Bronchial epithelial cell (primary cell): ENCODE measurements at regions not wholly inside any gene's neighbourhood (a gene's known extent, or its start where the extent isn't known, plus 50 kb on each side); places are given as distances from the start of the nearest gene placed in this dataset.

ENCODE experiments used
- DNase-seq: peaks from one replicate; pipeline ENCODE4 v3.0.0-alpha.2; 2010; ENCODE audit warnings: low read depth
- FAIRE-seq: peaks from 2 replicates; lab custom pipeline; 2011; peaks lifted over from hg19 to GRCh38; lab: Jason Lieb, UNC
- H3K27me3 ChIP-seq: 2 replicates; pipeline ENCODE4 v1.5.1; 2011; ENCODE audit warnings: low read length; ENCODE audit not compliant: control insufficient read depth, insufficient read depth
- H3K36me3 ChIP-seq: 2 replicates; pipeline ENCODE4 v1.5.1; 2011; ENCODE audit warnings: low read length; ENCODE audit not compliant: control insufficient read depth, insufficient read depth
- H3K4me3 ChIP-seq: 2 replicates; pipeline ENCODE4 v1.5.1; 2011; ENCODE audit warnings: mild to moderate bottlenecking, low read depth, low read length, control low read depth
- TF ChIP-seq, protein P1 (sequence below): IDR thresholded peaks from 2 replicates; pipeline ENCODE4 v1.5.1; 2011; ENCODE audit warnings: mild to moderate bottlenecking, moderate library complexity, low read length, control low read depth, inconsistent platforms; ENCODE audit not compliant: insufficient read depth, severe bottlenecking

DNA sequence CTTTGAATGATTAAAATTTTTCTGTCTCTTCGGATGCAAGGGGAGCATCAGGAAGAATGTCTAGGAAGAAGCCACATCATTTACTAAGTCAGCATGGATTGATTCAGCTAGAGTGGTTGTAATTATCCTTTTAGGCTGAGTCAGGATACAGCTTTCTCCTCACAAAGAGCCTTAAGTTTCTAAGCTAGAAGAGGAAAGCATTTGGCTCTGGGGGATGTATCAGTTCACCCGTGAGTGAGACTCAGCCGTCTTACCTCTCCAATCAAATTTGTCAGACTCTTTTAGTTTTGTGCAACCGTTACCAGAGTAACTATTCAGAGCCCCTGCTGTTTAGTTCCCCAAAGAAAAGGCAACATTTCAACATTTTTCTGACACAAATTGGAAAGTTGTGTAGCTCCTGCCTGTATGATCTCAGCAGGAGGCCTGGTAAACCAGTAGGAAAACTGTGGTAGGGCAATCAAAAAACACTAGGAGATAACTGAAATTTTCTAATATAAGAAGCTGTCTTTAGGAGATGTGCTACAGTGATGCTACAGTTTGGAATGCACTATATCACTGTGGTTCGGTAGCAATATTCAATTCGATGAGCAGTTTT lies 432.4 kb upstream of the LUZP2 start:
- FAIRE-seq (no peak), DNase-seq (no peak)
- Histone ChIP-seq H3K4me3 (no peak overlapping the region), H3K36me3 (no peaks in the 10 kb centered on the region), H3K27me3 (no peaks in the 10 kb centered on the region)
- TF ChIP-seq, protein P1, sequence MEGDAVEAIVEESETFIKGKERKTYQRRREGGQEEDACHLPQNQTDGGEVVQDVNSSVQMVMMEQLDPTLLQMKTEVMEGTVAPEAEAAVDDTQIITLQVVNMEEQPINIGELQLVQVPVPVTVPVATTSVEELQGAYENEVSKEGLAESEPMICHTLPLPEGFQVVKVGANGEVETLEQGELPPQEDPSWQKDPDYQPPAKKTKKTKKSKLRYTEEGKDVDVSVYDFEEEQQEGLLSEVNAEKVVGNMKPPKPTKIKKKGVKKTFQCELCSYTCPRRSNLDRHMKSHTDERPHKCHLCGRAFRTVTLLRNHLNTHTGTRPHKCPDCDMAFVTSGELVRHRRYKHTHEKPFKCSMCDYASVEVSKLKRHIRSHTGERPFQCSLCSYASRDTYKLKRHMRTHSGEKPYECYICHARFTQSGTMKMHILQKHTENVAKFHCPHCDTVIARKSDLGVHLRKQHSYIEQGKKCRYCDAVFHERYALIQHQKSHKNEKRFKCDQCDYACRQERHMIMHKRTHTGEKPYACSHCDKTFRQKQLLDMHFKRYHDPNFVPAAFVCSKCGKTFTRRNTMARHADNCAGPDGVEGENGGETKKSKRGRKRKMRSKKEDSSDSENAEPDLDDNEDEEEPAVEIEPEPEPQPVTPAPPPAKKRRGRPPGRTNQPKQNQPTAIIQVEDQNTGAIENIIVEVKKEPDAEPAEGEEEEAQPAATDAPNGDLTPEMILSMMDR: no peak

DNA sequence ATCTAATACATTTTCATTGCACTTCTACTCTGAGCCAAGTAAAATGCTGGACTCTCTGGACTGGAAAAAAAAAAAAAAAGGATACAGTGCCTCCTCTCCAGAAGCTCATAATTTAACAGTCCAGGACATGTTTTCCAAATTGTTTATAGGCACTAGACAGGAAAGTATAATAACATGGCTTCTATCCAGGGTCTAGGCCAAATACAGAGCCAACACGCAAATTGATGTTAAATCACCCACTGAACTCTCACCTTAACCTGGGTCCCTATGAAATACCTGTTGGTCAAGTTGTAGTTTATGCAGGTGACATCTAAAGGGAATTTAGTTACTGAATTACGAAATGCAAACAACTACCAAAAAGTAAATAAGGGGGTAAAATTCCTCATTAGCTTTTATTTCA lies 428.7 kb upstream of the LUZP2 start:
- no peaks in the 10 kb centered on the region for H3K27me3 ChIP-seq
- no peak for DNase-seq
- TF ChIP-seq, protein P1: no peak
- no peaks in the 10 kb centered on the region for H3K36me3 ChIP-seq
- no peak overlapping the region for H3K4me3 ChIP-seq
- no peak for FAIRE-seq

DNA sequence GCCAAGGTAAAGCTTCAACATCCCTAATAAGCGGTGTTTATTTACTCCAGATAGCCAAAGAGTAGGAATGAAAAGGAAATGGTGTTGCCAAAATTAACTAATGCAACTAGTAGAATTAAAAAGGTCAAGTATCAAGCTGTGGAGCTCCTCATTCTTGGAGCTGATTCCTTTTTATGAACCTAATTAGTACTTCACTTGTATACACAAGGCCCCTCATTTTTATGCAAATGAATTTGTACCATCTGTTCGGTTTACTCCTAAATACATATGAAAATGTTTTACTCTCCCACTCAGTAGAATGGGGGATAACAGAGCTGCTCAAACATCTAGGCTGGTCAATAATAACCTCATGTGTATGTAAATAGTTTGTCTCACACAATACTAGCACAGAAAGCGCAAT lies 426.4 kb upstream of the LUZP2 start:
- H3K4me3 ChIP-seq: no peak overlapping the region
- H3K36me3 ChIP-seq: no peaks in the 10 kb centered on the region
- TF ChIP-seq, protein P1: no peak
- H3K27me3 ChIP-seq: no peaks in the 10 kb centered on the region
- no peak for FAIRE-seq
- no peak for DNase-seq

DNA sequence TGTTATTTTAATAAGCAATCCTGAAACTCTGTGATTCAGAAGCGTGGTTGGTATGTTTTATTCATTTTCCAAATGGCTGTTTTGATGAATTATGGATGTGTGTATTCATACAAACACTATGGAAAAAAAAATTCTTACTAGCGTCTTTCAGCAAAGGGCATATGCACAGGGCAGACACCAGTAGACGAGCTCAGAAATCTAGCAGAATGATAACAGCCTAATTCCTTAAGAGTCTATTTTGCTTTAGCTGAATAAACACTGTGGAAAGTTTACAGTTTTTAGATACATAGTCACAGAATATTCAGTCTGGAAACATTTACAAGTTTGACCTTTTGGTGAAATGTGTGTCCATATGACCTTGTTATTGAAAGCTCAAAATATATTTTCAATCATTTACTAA lies 418.8 kb upstream of the LUZP2 start:
- TF ChIP-seq, protein P1: no peak
- H3K27me3 ChIP-seq: no peaks in the 10 kb centered on the region
- no peaks in the 10 kb centered on the region for H3K36me3 ChIP-seq
- FAIRE-seq (no peak), DNase-seq (no peak)
- H3K4me3 ChIP-seq: no peak overlapping the region

DNA sequence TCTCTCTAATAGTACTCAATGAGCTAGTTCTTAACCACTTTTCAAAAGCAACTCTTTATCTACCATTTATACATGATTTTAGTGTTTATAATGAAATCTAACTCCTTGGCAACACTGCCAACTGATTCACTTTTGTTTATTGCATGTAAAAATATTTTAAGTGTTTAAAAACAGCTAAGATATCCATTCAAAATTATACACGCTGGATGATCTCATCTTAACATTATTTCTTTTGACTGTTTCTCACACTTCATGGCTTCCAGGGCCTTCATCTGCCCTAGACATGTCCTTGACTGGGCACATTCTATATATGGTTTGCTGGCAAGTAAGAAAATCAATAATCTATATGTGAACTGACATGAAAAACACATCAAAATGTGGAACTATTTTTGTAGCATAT lies 414.6 kb upstream of the LUZP2 start:
- TF ChIP-seq, protein P1: no peak
- no peak for FAIRE-seq
- H3K36me3 ChIP-seq: no peaks in the 10 kb centered on the region
- no peak overlapping the region for H3K4me3 ChIP-seq
- no peak for DNase-seq
- no peaks in the 10 kb centered on the region for H3K27me3 ChIP-seq

DNA sequence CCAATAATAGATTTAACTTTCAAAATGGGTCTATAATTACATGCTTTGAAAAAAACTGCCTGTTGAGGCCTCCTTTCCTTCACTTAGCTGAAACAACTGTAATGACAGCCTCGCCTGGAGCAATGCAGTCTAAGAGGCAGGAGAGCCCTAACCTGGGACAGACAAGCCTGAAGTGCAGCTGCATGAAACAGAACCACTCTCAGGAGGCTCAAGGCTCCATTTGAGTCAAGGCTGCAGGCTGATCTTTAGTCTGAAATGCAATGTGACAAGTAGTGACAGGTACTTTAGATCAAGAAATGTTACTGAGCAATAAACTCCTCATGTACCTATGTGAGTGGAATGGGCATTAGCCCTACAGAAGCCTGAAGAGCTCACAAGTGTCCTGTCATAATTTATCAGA lies 414.0 kb upstream of the LUZP2 start:
- H3K36me3 ChIP-seq: no peaks in the 10 kb centered on the region
- TF ChIP-seq, protein P1: no peak
- no peaks in the 10 kb centered on the region for H3K27me3 ChIP-seq
- FAIRE-seq (no peak), DNase-seq (no peak)
- H3K4me3 ChIP-seq: no peak overlapping the region
